Calu3 (cell line): ENCODE measurements at regions not wholly inside any gene's neighbourhood (a gene's known extent, or its start where the extent isn't known, plus 50 kb on each side); places are given as distances from the start of the nearest gene placed in this dataset.

ENCODE experiments used
- BruUV-seq: library from RNA; stranded (reverse); fragments of 400-500 nt; replicated peaks from 2 replicates; lab custom pipeline; 2021; lab: Mats Ljungman, UMichigan
- CTCF ChIA-PET: fragments of 300-600 bp; sonication (Branson Sonifier 250); formaldehyde crosslinking; loops from one replicate; lab custom pipeline; 2022; ENCODE audit warnings: antibody characterized with exemption; lab: Charles Lee
- DNase-seq: peaks from one replicate; pipeline ENCODE4 v3.0.0; 2022
- H3K27ac Mint-ChIP-seq: one replicate; pipeline ENCODE4 v1.8.0; 2022; ENCODE audit warnings: mixed read lengths; ENCODE audit not compliant: unreplicated experiment
- H3K27me3 Mint-ChIP-seq: one replicate; pipeline ENCODE4 v1.8.0; 2022; ENCODE audit warnings: mixed read lengths; ENCODE audit not compliant: unreplicated experiment
- H3K36me3 Mint-ChIP-seq: one replicate; pipeline ENCODE4 v1.8.0; 2022; ENCODE audit warnings: mild to moderate bottlenecking, moderate library complexity, mixed read lengths; ENCODE audit not compliant: insufficient read depth, unreplicated experiment
- H3K4me1 Mint-ChIP-seq: one replicate; pipeline ENCODE4 v1.8.0; 2022; ENCODE audit warnings: mild to moderate bottlenecking, low read depth, mixed read lengths; ENCODE audit not compliant: unreplicated experiment
- H3K4me3 Mint-ChIP-seq: one replicate; pipeline ENCODE4 v1.8.0; 2022; ENCODE audit warnings: mild to moderate bottlenecking, low read depth, moderate library complexity, mixed read lengths; ENCODE audit not compliant: unreplicated experiment
- H3K9me3 Mint-ChIP-seq: one replicate; pipeline ENCODE4 v1.8.0; 2022; ENCODE audit warnings: low read depth, mixed read lengths; ENCODE audit not compliant: unreplicated experiment
- intact Hi-C: fragments of 100-400 bp; cut with micrococcal nuclease; formaldehyde crosslinking; loops from one replicate; pipeline ENCODE4 v1.10.0; 2022; ENCODE audit not compliant: unreplicated experiment
- TF ChIP-seq, protein P1 (sequence below): fragments of 200-600 bp; IDR thresholded peaks from one replicate; pipeline ENCODE4 v1.8.0; 2022; ENCODE audit warnings: antibody characterized with exemption; ENCODE audit not compliant: unreplicated experiment

DNA sequence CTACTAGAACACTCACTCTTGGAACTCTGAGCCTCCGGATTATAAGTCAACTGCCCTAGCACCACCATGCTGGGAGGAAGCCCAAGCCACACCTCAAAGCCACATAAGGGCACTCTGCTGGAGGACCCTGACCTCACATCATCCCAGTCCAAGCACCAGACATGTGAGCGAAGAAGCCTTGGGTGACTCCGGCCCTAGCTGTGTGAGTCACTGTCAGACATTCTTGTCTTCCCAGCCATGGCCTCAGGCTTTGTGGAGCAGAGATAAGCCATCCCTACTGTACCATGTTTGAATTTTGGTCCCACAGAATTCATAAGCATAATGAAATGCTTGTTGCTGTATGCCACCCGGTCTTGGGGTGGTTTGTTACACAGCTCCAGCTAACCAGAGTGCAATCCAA is 247.7 kb downstream of the SOD2 start:
- H3K27ac Mint-ChIP-seq: no peak overlapping the region
- CTCF ChIA-PET: no interaction called here
- no peak overlapping the region for H3K4me3 Mint-ChIP-seq

DNA sequence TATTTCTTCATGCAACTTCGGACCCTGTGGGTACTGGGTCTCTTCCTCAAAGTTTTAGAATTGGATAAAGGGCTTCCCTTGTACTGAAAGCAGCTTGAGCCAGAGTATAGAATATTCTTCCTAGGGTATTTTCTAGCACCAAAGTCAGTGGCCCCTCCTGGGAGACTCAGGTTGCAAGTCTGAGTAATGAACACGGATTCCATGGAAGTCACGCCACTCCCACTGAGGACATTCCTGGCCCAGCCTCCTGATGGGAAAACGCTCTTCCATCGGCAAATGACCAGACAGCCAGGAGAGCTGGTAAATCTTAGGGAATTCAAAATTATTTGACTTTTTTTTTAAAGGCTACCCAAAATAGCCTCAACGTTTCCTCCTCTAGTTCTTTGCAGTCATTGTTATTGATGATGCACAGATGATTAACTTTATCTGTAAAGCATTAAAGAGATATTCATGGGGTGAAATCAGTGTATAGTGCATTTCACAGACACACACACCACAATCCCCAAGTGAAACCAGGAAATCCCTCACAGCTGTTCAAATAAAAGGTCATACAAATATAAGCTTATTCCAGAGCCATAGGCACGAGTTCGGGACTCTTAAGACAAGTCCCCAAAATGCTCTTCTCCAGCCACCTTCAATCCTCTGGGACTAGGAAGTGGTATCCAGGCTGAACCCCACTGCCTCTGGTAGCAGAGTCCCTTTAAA is 248.8 kb downstream of the SOD2 start:
- Mint-ChIP-seq H3K9me3 (no peaks in the 10 kb centered on the region), H3K36me3 (no peaks in the 10 kb centered on the region), H3K27ac (no peak overlapping the region), H3K4me1 (no peaks in the 10 kb centered on the region), H3K4me3 (no peak overlapping the region), H3K27me3 (peaks cover 97% of the 10 kb centered on the region)
- no TSS peak for BruUV-seq
- no peak for DNase-seq
- intact Hi-C loops: no loop called here
- CTCF ChIA-PET: no interaction called here
- TF ChIP-seq, protein P1, sequence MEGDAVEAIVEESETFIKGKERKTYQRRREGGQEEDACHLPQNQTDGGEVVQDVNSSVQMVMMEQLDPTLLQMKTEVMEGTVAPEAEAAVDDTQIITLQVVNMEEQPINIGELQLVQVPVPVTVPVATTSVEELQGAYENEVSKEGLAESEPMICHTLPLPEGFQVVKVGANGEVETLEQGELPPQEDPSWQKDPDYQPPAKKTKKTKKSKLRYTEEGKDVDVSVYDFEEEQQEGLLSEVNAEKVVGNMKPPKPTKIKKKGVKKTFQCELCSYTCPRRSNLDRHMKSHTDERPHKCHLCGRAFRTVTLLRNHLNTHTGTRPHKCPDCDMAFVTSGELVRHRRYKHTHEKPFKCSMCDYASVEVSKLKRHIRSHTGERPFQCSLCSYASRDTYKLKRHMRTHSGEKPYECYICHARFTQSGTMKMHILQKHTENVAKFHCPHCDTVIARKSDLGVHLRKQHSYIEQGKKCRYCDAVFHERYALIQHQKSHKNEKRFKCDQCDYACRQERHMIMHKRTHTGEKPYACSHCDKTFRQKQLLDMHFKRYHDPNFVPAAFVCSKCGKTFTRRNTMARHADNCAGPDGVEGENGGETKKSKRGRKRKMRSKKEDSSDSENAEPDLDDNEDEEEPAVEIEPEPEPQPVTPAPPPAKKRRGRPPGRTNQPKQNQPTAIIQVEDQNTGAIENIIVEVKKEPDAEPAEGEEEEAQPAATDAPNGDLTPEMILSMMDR: no peak

More for the DNA sequence above, 247.7 kb downstream of the SOD2 start:
- H3K36me3 Mint-ChIP-seq: no peaks in the 10 kb centered on the region
- DNase-seq: no peak
- H3K27me3 Mint-ChIP-seq: peaks cover 85% of the 10 kb centered on the region
- intact Hi-C loops: no loop called here
- H3K4me1 Mint-ChIP-seq: no peaks in the 10 kb centered on the region
- TF ChIP-seq, protein P1: no peak
- H3K9me3 Mint-ChIP-seq: no peaks in the 10 kb centered on the region
- BruUV-seq: no TSS peak

DNA sequence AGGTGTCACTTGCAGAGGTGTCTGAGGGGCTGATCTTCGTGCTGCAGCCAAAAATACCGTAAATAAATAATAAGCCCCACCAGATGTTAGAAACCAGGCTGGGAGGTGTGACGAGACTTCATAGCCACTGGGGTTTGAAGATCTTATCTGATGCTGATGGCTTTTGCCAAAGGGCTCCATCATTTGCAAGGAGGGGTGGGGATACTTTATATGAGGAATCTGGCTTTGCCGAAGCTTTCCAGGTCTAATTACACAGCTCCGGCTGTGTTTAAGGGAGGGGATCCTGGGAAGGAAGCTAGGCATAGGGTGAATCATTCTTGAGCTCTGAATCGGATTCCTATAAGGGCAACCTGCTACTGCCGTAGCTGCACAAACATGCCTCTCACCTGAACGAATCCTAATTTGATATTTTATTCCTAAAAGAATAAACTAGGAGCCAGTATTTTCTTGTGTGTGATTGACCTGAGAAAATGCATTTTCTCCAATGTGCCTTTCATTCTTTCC is 249.6 kb downstream of the SOD2 start:
- Mint-ChIP-seq H3K27ac (no peak overlapping the region), H3K4me3 (no peak overlapping the region), H3K4me1 (no peaks in the 10 kb centered on the region), H3K9me3 (no peaks in the 10 kb centered on the region), H3K27me3 (peaks cover 100% of the 10 kb centered on the region), H3K36me3 (no peaks in the 10 kb centered on the region)
- no peak for DNase-seq
- TF ChIP-seq, protein P1: no peak
- BruUV-seq: no TSS peak
- intact Hi-C loops: no loop called here
- CTCF ChIA-PET: no interaction called here

DNA sequence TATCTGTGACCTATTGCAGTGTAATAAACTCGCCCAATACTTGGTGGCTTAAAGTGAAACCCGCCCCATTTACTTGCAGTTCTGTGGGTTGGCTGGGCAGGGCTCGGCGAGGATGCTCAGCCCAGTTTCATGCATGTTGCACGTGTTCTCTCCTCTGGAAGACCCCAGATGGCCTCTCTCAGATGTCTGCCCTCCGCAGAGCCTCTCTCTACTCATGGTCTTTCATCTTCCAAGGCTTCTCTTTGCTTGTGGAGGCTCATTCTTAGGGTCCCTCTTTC is 251.4 kb downstream of the SOD2 start:
- H3K27me3 Mint-ChIP-seq: peaks cover 100% of the 10 kb centered on the region
- H3K4me3 Mint-ChIP-seq: no peak overlapping the region
- TF ChIP-seq, protein P1: no peak
- H3K27ac Mint-ChIP-seq: no peak overlapping the region
- no peaks in the 10 kb centered on the region for H3K4me1 Mint-ChIP-seq
- no TSS peak for BruUV-seq
- CTCF ChIA-PET: no interaction called here
- no peaks in the 10 kb centered on the region for H3K9me3 Mint-ChIP-seq
- intact Hi-C loops: no loop called here
- no peak for DNase-seq
- no peaks in the 10 kb centered on the region for H3K36me3 Mint-ChIP-seq
